Type B pancreatic cell (in vitro differentiated cells): ENCODE measurements at regions not wholly inside any gene's neighbourhood (a gene's known extent, or its start where the extent isn't known, plus 50 kb on each side); places are given as distances from the start of the nearest gene placed in this dataset.

Experiments
- DNase-seq: peaks from one replicate; pipeline ENCODE4 v3.0.0; 2021; ENCODE audit warnings: mixed read lengths; ENCODE audit not compliant: unreplicated experiment; ENCODE audit errors: extremely low spot score
- H3K27ac Mint-ChIP-seq: 2 replicates; pipeline ENCODE4 v1.8.0; 2021; ENCODE audit warnings: mild to moderate bottlenecking, mixed read lengths
- H3K27me3 Mint-ChIP-seq: 2 replicates; pipeline ENCODE4 v1.8.0; 2021; ENCODE audit warnings: mixed read lengths
- H3K36me3 Mint-ChIP-seq: 2 replicates; pipeline ENCODE4 v1.8.0; 2021; ENCODE audit warnings: mixed read lengths
- H3K4me1 Mint-ChIP-seq: one replicate; pipeline ENCODE4 v1.8.0; 2021; ENCODE audit warnings: mixed read lengths; ENCODE audit not compliant: unreplicated experiment
- H3K4me3 Mint-ChIP-seq: 2 replicates; pipeline ENCODE4 v1.8.0; 2021; ENCODE audit warnings: mild to moderate bottlenecking, mixed read lengths
- H3K9me3 Mint-ChIP-seq: 2 replicates; pipeline ENCODE4 v1.8.0; 2021; ENCODE audit warnings: mixed read lengths
- CTCF ChIP-seq: fragments of 200-600 bp; sonication (generic); conservative IDR thresholded peaks from 2 replicates; pipeline ENCODE4 v1.5.0; 2021; ENCODE audit warnings: antibody characterized with exemption, mild to moderate bottlenecking

DNA sequence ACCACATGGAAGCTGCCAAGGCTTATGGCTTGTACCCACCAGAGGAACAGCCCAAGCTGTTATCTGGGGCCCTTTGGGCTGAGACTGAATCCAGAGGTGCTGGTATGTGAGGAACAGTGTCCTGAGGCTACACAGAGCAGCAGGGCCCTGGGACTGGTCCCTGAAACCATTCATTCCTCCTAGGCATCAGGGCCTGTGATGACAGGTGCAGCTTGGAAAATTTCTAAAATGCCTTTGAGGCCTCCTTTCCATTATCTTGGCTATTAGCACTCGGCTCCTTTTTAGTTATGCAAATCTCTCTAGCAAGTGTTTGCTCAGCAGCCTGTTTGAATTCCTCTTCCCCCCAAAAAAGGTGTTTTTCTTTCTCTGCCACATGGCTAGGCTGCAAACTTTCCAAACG, 1151.7 kb upstream of the LRRN3 start:
- no peaks in the 10 kb centered on the region for H3K4me1 Mint-ChIP-seq
- H3K36me3 Mint-ChIP-seq, result no peaks in the 10 kb centered on the region
- DNase-seq, result no peak
- no peak for TF ChIP-seq CTCF
- peaks cover 19% of the 10 kb centered on the region for H3K9me3 Mint-ChIP-seq
- no peak overlapping the region for H3K27ac Mint-ChIP-seq
- no peak overlapping the region for H3K4me3 Mint-ChIP-seq
- H3K27me3 Mint-ChIP-seq, result no peaks in the 10 kb centered on the region

DNA sequence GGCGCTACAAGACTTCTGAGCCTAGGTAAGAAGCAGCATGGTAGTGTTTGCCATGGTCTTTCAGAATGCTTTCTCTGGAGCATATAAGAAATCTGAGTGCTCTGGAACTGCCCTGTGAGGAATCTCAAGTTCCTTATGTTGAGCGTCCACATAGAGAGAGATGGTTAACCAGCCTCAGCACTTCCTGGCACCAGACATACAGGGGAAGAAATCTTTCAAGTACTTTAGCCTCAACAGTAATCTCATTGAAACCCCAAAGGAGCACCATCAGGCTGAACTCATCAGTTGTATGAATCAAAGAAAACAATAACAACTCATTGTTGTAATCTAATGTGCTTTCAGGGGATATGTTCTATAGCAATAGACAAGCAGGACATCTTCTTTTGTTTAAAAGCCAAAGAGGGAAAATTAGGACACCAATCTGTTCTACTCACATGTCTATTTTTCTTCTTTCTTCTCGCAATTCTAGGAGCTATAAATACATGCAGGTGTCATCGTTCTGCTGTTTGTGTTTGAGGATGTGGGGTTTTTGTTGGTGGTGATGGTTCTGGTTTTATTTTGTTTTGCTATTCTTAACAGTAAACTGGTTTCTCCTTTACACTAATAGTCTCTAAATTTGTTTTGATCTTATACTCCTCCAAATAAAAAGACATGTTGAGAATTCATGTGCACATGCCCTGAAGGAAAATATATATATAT, 1145.0 kb upstream of the LRRN3 start:
- no peak overlapping the region for H3K27ac Mint-ChIP-seq
- no peaks in the 10 kb centered on the region for H3K27me3 Mint-ChIP-seq
- peaks cover 3% of the 10 kb centered on the region for H3K9me3 Mint-ChIP-seq
- TF ChIP-seq CTCF, result no peak
- no peak for DNase-seq
- H3K36me3 Mint-ChIP-seq, result no peaks in the 10 kb centered on the region
- H3K4me3 Mint-ChIP-seq, result no peak overlapping the region
- H3K4me1 Mint-ChIP-seq, result peaks cover 8% of the 10 kb centered on the region

DNA sequence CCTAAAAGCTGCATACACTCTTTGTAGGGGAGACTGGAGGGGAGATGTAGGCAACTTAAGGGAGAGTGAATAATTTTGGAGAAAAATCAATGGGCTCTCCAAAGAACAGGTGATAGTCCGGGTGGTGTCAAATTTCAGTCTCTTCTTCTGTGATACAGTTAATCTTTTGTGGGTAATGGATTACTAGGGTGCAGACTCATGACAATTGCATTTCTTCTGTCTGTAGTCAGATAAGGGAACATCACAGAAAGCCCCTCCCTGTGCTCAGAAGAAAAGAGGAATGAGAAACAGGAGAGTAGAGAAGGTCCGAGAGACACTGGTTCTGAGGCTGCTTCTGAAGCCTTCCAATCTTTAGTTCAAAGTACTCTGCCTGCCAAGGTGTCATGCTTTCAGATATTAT, 1140.7 kb upstream of the LRRN3 start:
- no peaks in the 10 kb centered on the region for H3K27me3 Mint-ChIP-seq
- H3K36me3 Mint-ChIP-seq, result no peaks in the 10 kb centered on the region
- TF ChIP-seq CTCF, result no peak
- H3K27ac Mint-ChIP-seq, result no peak overlapping the region
- no peak overlapping the region for H3K4me3 Mint-ChIP-seq
- peaks cover 8% of the 10 kb centered on the region for H3K4me1 Mint-ChIP-seq
- H3K9me3 Mint-ChIP-seq, result no peaks in the 10 kb centered on the region
- DNase-seq, result no peak

GRCh38 chr7:109950821-109951564, 1139.9 kb upstream of the LRRN3 start:
- no peaks in the 10 kb centered on the region for H3K36me3 Mint-ChIP-seq
- TF ChIP-seq CTCF, result no peak
- no peak overlapping the region for H3K27ac Mint-ChIP-seq
- no peak for DNase-seq
- peaks cover 8% of the 10 kb centered on the region for H3K4me1 Mint-ChIP-seq
- H3K4me3 Mint-ChIP-seq, result no peak overlapping the region
- H3K9me3 Mint-ChIP-seq, result no peaks in the 10 kb centered on the region
- no peaks in the 10 kb centered on the region for H3K27me3 Mint-ChIP-seq

DNA sequence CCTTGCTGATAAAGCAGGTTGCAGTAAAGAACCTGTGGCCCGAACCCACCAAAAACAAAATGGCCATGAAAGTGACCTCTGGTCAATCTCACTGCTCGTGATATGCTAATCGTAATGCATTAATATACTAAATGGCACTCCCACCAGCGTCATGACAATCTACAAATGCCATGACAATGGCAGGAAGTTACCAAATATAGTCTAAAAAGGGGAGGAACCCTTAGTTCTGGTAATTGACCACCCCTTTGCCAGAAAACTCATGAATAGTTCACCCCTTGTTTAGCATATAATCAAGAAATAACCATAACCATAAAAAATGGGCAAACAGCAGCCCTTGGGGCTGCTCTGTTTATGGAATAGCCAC, 1139.4 kb upstream of the LRRN3 start:
- no peaks in the 10 kb centered on the region for H3K27me3 Mint-ChIP-seq
- H3K27ac Mint-ChIP-seq, result no peak overlapping the region
- no peak for TF ChIP-seq CTCF
- H3K4me1 Mint-ChIP-seq, result peaks cover 8% of the 10 kb centered on the region
- H3K4me3 Mint-ChIP-seq, result no peak overlapping the region
- no peak for DNase-seq
- H3K36me3 Mint-ChIP-seq, result no peaks in the 10 kb centered on the region
- no peaks in the 10 kb centered on the region for H3K9me3 Mint-ChIP-seq
